Stomach (tissue), 8 donors: ENCODE measurements at regions not wholly inside any gene's neighbourhood (a gene's known extent, or its start where the extent isn't known, plus 50 kb on each side); places are given as distances from the start of the nearest gene placed in this dataset.
A peak's percentile ranks its signal among the peaks of the same experiment; 100 is the strongest.

ENCODE experiments used
- DNase-seq, 2 donors: peaks; one replicate each; pipeline versions ENCODE4 v3.0.0 to v3.0.0-alpha.2; 2013 to 2019
- H3K27ac ChIP-seq, 5 donors: fragments of 200-600 bp in 4 of 5; sonication (generic) in 4 of 5; one replicate each; pipeline ENCODE4 v1.5.1; 2013 to 2019; ENCODE audit warnings: mild to moderate bottlenecking in 1 of 5, moderate library complexity in 1 of 5
- H3K27me3 ChIP-seq, 3 donors: fragments of 200-600 bp; sonication (generic); one replicate each; pipeline ENCODE4 v1.5.1; 2017 to 2019; ENCODE audit warnings: mixed run types in 1 of 3
- H3K36me3 ChIP-seq, 4 donors: fragments of 200-600 bp; sonication (generic); 1 replicate in 3 of 4; 2 replicates in 1 of 4; pipeline ENCODE4 v1.5.1; 2016 to 2019
- H3K4me1 ChIP-seq, 4 donors: fragments of 200-600 bp; sonication (generic); one replicate each; pipeline ENCODE4 v1.5.1; 2016 to 2019
- H3K4me3 ChIP-seq, 4 donors: fragments of 200-600 bp; sonication (generic) in 3 of 4; one replicate each; pipeline ENCODE4 v1.5.1; 2016 to 2019; ENCODE audit warnings: mild to moderate bottlenecking in 1 of 4
- H3K9me3 ChIP-seq, 4 donors: fragments of 200-600 bp; sonication (generic); one replicate each; pipeline ENCODE4 v1.5.1; 2016 to 2019
- CTCF ChIP-seq, 7 experiments: fragments of 450-650 bp in 4 of 7; fragments of 200-600 bp in 3 of 7; sonication (generic) in 3 of 7; IDR thresholded peaks; one replicate each; pipeline ENCODE4 v1.5.1; 2016 to 2019; ENCODE audit warnings: antibody characterized with exemption in 7 of 7, control low read depth in 2 of 7, mild to moderate bottlenecking in 1 of 7
- EP300 ChIP-seq: sonication (generic); formaldehyde crosslinking; IDR thresholded peaks from one replicate; pipeline ENCODE4 v1.6.1; 2017; ENCODE audit warnings: antibody characterized with exemption
- POLR2A ChIP-seq, 4 donors: fragments of 450-650 bp; IDR thresholded peaks; one replicate each; pipeline ENCODE4 v1.6.1; 2016; ENCODE audit warnings: antibody characterized with exemption in 4 of 4, control low read depth in 2 of 4, mild to moderate bottlenecking in 1 of 4, moderate library complexity in 1 of 4
- POLR2AphosphoS5 ChIP-seq, 3 donors: sonication (generic); formaldehyde crosslinking; IDR thresholded peaks; one replicate each; pipeline ENCODE4 v1.6.1; 2016; ENCODE audit warnings: antibody characterized with exemption in 3 of 3
- WGBS, 5 donors: extraction: QIAGEN DNeasy Blood & Tissue Kit in 3 of 5; methylation state at CpG; one replicate each; pipeline versions ENCODE4 v1.1.5 to v1.1.7; 2013 to 2018; 5-methylcytosine and 5-hydroxymethylcytosine counted together
- intact Hi-C: fragments of 100-400 bp; cut with DNase I; formaldehyde crosslinking; loops from one replicate; pipeline ENCODE4 v1.15.1; 2023; ENCODE audit warnings: low total_unique reads
- donor health status: healthy with polysubstance abuse.
- donor health status: Bipolar disorder and iron deficiency.
- donor health status: healthy.

DNA sequence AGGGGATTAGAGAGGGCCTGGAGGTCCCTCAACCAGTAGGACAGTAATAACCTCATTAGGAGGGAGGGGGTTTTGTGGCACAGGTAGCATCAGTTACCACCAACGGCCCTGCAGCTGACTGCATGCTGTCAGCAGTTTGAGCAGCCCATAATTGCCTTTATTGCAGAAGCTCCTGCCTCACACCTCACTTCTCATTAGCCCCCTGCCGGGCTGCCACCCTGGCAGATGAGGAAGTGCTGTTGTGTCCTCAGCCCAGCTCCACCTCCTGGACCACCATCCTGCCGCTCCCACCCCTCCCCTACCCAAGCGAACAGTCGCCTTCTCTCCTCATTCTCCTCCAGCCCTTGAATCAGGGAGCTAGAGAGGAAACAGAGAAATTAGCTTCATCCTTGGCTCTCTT, 237.4 kb downstream of the LMX1A start:
- no peak overlapping the region for H3K4me3 ChIP-seq
- no peaks in the 10 kb centered on the region for H3K36me3 ChIP-seq
- no peak for TF ChIP-seq CTCF (IDR thresholded peaks at IDR 0.05)
- TF ChIP-seq POLR2AphosphoS5 (IDR thresholded peaks at IDR 0.05) = no peak
- TF ChIP-seq EP300 = no peak
- TF ChIP-seq POLR2A (IDR thresholded peaks at IDR 0.05) = no peak
- DNase-seq = no peak
- H3K4me1 ChIP-seq = peaks cover 0 to 11% (median 2%) of the 10 kb centered on the region in 4 donors
- peaks cover 0 to 64% (median 19%) of the 10 kb centered on the region in 3 donors for H3K27me3 ChIP-seq
- no peak overlapping the region for H3K27ac ChIP-seq
- no peaks in the 10 kb centered on the region for H3K9me3 ChIP-seq
- intact Hi-C loops = no loop called here
- WGBS, 5 donors = 46 to 73% (median 61%) methylated on average over 5 of the region's 5 CpGs

DNA sequence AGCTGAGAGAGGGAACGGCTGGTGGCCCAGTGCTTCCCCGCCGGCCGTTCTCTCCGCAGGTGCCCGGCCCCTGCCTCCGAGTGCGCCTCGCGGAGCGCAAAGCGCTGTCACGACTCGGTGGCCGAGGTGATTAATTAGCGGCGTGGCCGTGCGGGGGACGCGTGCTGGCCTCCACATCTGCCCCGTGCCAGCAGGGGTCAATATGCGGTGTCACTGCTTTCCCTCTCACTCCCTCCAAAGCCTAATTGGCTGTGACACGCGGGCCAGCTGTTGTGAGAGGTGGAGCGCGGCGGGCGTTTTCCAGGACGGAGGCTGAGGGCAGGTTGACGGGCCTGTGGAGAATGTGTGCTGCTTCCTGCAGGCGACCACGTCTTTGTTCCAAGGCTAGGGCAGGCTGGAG, 239.0 kb downstream of the LMX1A start:
- H3K4me1 ChIP-seq = peaks cover 0 to 11% (median 2%) of the 10 kb centered on the region in 4 donors
- H3K27ac ChIP-seq = no peak overlapping the region
- no peaks in the 10 kb centered on the region for H3K9me3 ChIP-seq
- H3K4me3 ChIP-seq = no peak overlapping the region
- peak in 1 of 2 donors; percentile 11 for DNase-seq
- 2 to 12% (median 3%) methylated on average over 9 to 33 of the region's 33 CpGs for WGBS, 5 donors
- TF ChIP-seq POLR2AphosphoS5 (IDR thresholded peaks at IDR 0.05) = no peak
- no peak for TF ChIP-seq EP300
- TF ChIP-seq POLR2A (IDR thresholded peaks at IDR 0.05) = no peak
- TF ChIP-seq CTCF (IDR thresholded peaks at IDR 0.05) = no peak
- intact Hi-C loops = no loop called here
- H3K36me3 ChIP-seq = no peaks in the 10 kb centered on the region
- H3K27me3 ChIP-seq = peaks cover 0 to 61% (median 19%) of the 10 kb centered on the region in 3 donors

- peaks cover 0 to 63% (median 19%) of the 10 kb centered on the region in 3 donors for H3K27me3 ChIP-seq
- no peak overlapping the region for H3K27ac ChIP-seq
- no peak overlapping the region for H3K4me3 ChIP-seq
- H3K4me1 ChIP-seq = peaks cover 0 to 11% (median 2%) of the 10 kb centered on the region in 4 donors
- WGBS, 5 donors = 61 to 71% (median 64%) methylated on average over 6 of the region's 6 CpGs
- H3K36me3 ChIP-seq = no peaks in the 10 kb centered on the region
- no peak for DNase-seq
- intact Hi-C loops = no loop called here
- no peaks in the 10 kb centered on the region for H3K9me3 ChIP-seq
- TF ChIP-seq EP300 (no peak), POLR2AphosphoS5 (IDR thresholded peaks at IDR 0.05) (no peak), CTCF (IDR thresholded peaks at IDR 0.05) (no peak), POLR2A (IDR thresholded peaks at IDR 0.05) (no peak)
These were observed 239.8 kb downstream of the LMX1A start for GRCh38 chr1:165116732-165117131.

GRCh38 chr1:165116171-165116570, 240.3 kb downstream of the LMX1A start:
- no peaks in the 10 kb centered on the region for H3K9me3 ChIP-seq
- no peaks in the 10 kb centered on the region for H3K36me3 ChIP-seq
- intact Hi-C loops = no loop called here
- no peak overlapping the region for H3K27ac ChIP-seq
- H3K27me3 ChIP-seq = peaks cover 0 to 63% (median 19%) of the 10 kb centered on the region in 3 donors
- H3K4me3 ChIP-seq = no peak overlapping the region
- no peak for DNase-seq
- no peak for TF ChIP-seq POLR2A (IDR thresholded peaks at IDR 0.05)
- WGBS, 5 donors = 42 to 63% (median 49%) methylated on average over 1 of the region's 1 CpG
- peaks cover 0 to 11% (median 2%) of the 10 kb centered on the region in 4 donors for H3K4me1 ChIP-seq

- Histone ChIP-seq H3K4me1 (peaks cover 0 to 11% (median 2%) of the 10 kb centered on the region in 4 donors), H3K27ac (no peak overlapping the region), H3K9me3 (no peaks in the 10 kb centered on the region), H3K36me3 (no peaks in the 10 kb centered on the region), H3K27me3 (peaks cover 0 to 53% (median 19%) of the 10 kb centered on the region in 3 donors), H3K4me3 (no peak overlapping the region)
- WGBS, 5 donors = 73 to 84% (median 76%) methylated on average over 6 of the region's 6 CpGs
- TF ChIP-seq EP300 (no peak), POLR2A (IDR thresholded peaks at IDR 0.05) (no peak), CTCF (IDR thresholded peaks at IDR 0.05) (no peak), POLR2AphosphoS5 (IDR thresholded peaks at IDR 0.05) (no peak)
- DNase-seq = no peak
- intact Hi-C loops = no loop called here
These were observed 241.6 kb downstream of the LMX1A start for GRCh38 chr1:165114889-165115285.
